ENCODE measurements at regions not wholly inside any gene's neighbourhood (a gene's known extent, or its start where the extent isn't known, plus 50 kb on each side); places are given as distances from the start of the nearest gene placed in this dataset.
"Not testable (repeated sequence)": the region's sequence is repeated elsewhere in the genome, so short reads cannot be mapped to it uniquely, and the experiment has no call there.

- no peak for DNase-seq
Observed at GRCh38 chr3:30305021-30305420, 301.4 kb upstream of the TGFBR2 start.

- no peak for DNase-seq
Observed at GRCh38 chr3:30306896-30307295, 299.5 kb upstream of the TGFBR2 start.

GRCh38 chr3:30307372-30307950 is 298.9 kb upstream of the TGFBR2 start:
- DNase-seq: no peak

- DNase-seq: no peak
Observed at GRCh38 chr3:30308131-30308530, 298.3 kb upstream of the TGFBR2 start.

GRCh38 chr3:30309961-30310954 is 296.1 kb upstream of the TGFBR2 start:
- no peak for DNase-seq

- DNase-seq: no peak
Observed at GRCh38 chr3:30311781-30312180, 294.6 kb upstream of the TGFBR2 start.

GRCh38 chr3:30313840-30314239 is 292.6 kb upstream of the TGFBR2 start:
- no peak for DNase-seq

- DNase-seq: no peak
Observed at GRCh38 chr3:30314757-30315325, 291.6 kb upstream of the TGFBR2 start.

GRCh38 chr3:30315447-30315846 is 291.0 kb upstream of the TGFBR2 start:
- DNase-seq: no peak

GRCh38 chr3:30317561-30317960 is 288.8 kb upstream of the TGFBR2 start:
- DNase-seq: no peak

GRCh38 chr3:30318110-30318509 is 288.3 kb upstream of the TGFBR2 start:
- no peak for DNase-seq

- peak; percentile 23 to 55 for DNase-seq
Observed at GRCh38 chr3:30319713-30320112, 286.7 kb upstream of the TGFBR2 start.

- no peak for DNase-seq
Observed at GRCh38 chr3:30320392-30320791, 286.0 kb upstream of the TGFBR2 start.

GRCh38 chr3:30321065-30321464 is 285.3 kb upstream of the TGFBR2 start:
- DNase-seq: no peak

GRCh38 chr3:30323649-30324048 is 282.8 kb upstream of the TGFBR2 start:
- DNase-seq: not testable (repeated sequence)

- no peak for DNase-seq
Observed at GRCh38 chr3:30324587-30324986, 281.8 kb upstream of the TGFBR2 start.

- DNase-seq: not testable (repeated sequence)
Observed at GRCh38 chr3:30327976-30328375, 278.4 kb upstream of the TGFBR2 start.

- not testable (repeated sequence) for DNase-seq
Observed at GRCh38 chr3:30328935-30329334, 277.5 kb upstream of the TGFBR2 start.

- no peak for DNase-seq
Observed at GRCh38 chr3:30331519-30331918, 274.9 kb upstream of the TGFBR2 start.

GRCh38 chr3:30332196-30333021 is 274.0 kb upstream of the TGFBR2 start:
- DNase-seq: no peak

GRCh38 chr3:30333143-30333542 is 273.3 kb upstream of the TGFBR2 start:
- no peak for DNase-seq

GRCh38 chr3:30333903-30334302 is 272.5 kb upstream of the TGFBR2 start:
- no peak for DNase-seq

- no peak for DNase-seq
Observed at GRCh38 chr3:30340500-30340899, 265.9 kb upstream of the TGFBR2 start.

All from SHP77 (cell line).